NAMALWA (cell line): ENCODE measurements at regions not wholly inside any gene's neighbourhood (a gene's known extent, or its start where the extent isn't known, plus 50 kb on each side); places are given as distances from the start of the nearest gene placed in this dataset.

ENCODE experiments used
- DNase-seq: peaks from one replicate; pipeline ENCODE4 v3.0.0-alpha.2; 2015; ENCODE audit warnings: low spot score

DNA sequence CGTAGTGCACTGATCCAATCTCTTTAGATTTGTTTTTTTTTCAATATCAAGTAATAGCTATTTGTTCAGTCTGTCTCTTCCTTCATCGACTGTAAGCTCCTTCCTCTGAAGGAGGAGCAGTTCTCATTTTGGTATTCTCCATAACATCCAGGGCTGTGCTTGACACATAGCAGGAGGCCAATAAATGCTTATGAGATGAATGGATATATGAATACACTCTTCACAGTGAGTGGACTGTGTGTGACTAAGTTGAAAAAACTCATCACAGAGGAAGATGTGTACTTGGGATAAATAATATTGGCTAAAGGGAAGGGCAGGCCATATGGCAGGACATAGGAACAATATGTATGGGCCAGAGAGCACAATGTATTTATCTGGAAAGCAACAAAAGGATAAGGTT is 205.3 kb upstream of the PRICKLE1 start:
- no peak for DNase-seq

DNA sequence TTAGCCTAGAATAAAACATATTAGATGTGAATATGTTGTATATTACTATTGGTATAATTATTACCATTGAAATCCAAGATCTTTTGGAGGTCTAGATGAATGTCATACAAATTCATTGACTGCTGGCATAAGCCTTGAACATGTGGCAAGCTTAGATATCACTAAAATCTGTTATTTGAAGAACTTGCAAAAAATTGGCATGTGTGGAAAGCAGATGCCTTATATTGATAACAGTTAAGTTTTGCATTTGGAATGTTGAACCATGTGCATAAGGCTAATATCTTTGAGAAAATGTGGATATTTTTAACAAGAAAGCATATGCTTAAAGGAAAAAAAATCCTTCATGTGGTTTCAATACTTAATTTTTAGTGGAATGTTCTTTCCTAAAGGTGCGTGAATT is 203.6 kb upstream of the PRICKLE1 start:
- DNase-seq = no peak

DNA sequence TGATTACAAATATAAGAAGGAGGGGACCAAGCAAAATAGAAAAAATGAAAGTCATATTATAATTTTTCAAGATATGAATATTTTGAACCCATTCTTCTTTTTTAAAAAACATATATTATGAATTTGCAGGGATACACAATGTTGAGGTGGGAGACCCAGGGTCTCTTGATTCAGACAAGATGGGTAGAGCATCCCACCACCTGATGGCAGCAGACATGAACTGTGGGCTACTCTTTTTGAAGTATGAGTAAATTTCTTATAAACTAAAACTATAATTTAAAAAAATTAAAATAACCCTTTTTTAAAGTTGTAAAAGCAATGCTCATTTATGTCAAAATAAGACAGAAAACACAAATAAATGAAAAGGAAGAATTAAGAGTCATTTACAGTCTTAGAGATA is 202.7 kb upstream of the PRICKLE1 start:
- DNase-seq = no peak

GRCh38 chr12:42791399-42791798 is 201.9 kb upstream of the PRICKLE1 start:
- no peak for DNase-seq

DNA sequence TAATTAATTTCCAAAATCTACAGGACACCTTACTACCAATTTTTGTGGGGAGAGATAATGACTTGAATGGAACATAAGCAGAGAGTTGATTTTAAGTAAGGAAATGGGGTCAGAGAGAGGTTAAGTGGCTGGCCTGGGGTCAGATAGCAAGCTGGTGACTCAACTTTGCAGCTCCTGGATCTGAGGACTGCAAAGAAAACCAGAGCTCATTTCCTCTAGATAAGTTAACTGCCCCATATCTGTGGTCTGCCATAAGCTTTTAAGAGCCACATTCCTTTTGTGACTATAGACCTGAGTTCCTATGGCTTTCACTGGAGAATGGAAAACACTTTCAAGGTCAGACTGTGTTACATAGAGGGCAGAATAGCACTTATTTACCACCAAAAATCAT is 201.2 kb upstream of the PRICKLE1 start:
- DNase-seq = no peak

- no peak for DNase-seq
These were observed 200.5 kb upstream of the PRICKLE1 start for GRCh38 chr12:42789808-42790760.

- no peak for DNase-seq
These were observed 197.0 kb upstream of the PRICKLE1 start for GRCh38 chr12:42786400-42787148.

DNA sequence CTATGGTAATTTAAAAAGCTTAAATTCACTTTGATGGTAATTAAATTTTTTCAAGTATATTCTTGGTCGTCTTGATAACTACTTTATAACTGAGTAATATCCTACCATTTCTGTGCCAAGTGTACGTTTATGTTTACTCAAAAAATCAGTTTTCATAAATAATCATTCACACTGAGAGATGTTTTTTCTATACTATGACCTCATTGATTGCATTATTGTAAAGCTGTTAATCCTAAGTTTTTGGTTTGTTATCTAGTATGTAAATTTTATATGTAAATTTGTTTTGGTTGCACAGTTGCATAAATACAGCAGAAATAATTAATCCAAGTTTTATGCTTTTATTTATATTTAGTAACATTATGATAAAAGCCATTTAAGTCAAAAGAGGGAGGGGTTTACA is 196.4 kb upstream of the PRICKLE1 start:
- DNase-seq = no peak

DNA sequence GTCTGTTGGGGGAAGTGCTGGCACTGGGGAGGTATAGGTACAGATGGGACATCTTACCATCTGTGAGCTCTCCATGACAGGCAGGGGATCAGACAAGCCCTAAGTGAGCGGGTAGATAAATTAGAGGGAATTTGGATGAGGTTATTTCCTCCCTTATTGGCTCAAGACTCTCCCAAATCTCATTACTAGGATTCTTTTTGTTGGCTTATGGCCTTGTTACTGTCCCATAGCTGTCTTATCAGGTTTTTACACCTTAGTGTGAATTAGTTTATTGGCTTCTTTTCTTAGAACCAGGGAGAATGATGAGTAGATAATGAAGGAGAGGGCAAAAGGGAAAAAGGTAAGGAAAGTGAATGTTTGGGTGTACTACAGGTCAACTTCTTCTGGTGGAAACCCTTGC is 191.1 kb upstream of the PRICKLE1 start:
- DNase-seq = no peak

GRCh38 chr12:42779186-42779859 is 189.8 kb upstream of the PRICKLE1 start:
- DNase-seq = no peak

DNA sequence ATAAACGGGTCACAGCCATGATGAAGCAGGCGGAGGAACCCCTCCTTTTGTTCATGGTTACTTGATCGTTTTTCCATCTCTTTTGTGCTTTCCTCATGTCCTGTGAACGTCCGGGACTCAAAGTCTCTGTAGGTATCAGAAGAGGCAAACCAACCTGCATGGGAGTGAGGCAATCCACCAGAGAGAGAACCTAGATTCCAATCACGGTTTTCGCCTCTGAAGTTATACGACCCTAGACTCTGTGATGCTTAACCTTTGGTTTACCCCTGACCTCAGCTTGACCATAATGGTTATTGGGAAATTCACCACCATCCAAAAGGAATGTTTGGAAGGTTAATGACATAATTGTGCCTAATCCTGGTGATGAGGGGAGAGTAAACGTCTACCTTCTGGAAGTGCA is 186.8 kb upstream of the PRICKLE1 start:
- no peak for DNase-seq

DNA sequence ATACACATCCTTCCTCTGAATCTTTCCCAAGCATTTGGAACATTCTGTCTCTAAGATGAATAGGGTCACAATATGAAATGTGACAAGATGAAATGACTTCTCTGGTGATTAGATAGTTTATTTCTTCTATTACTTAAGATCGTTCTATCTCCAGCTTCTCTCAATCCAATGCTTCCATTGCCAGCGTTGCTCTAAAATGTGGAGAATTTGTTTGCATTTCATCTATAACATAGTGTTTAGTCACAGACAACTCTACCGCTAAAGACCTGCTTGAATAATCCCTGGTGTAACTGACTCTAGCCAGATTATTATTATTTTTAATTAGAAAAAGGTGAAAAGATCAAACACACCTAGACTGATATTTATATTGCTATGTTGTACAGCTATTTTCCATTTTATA is 184.7 kb upstream of the PRICKLE1 start:
- DNase-seq = no peak

DNA sequence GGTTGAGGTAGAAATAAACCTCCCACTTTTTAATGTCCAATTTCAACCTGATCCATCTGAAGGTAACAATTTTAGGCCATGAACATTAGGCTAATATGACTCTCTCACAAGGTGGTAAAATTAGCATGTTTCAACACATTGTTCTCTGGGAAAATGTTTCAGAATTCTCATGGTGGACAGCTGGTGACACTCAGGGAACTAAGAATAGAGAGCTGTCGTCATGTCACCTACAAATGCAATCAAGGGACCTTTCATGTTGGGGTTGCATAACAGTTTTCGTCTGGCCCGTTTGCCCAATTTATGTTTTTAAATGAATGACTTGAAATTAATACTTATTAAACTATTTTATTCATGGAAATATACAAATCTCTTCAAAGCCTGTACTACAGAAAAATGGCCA is 180.7 kb upstream of the PRICKLE1 start:
- no peak for DNase-seq

- no peak for DNase-seq
These were observed 179.9 kb upstream of the PRICKLE1 start for GRCh38 chr12:42769455-42769854.

DNA sequence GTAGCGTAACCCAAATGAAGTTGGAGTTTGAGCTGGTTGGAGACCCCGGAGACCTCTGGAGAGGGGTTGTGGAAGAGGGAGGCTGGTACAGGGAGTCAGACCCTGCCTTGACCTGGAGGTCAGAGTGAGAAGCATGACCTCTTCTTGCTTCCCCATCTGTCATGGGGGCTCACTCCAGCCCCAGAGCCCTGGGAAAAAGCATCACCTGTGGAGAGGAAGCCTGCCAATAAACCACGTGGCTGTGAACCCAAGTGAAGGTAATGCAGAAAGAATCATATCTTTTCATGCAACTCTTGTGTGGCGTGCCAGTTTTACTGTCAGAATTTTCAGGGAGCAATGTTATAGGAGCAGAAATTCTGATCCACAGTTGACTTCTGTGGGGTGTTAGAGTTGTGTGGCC is 178.5 kb upstream of the PRICKLE1 start:
- DNase-seq = no peak

GRCh38 chr12:42767326-42767954 is 177.9 kb upstream of the PRICKLE1 start:
- DNase-seq = no peak

GRCh38 chr12:42766754-42767153 is 177.2 kb upstream of the PRICKLE1 start:
- DNase-seq = no peak

DNA sequence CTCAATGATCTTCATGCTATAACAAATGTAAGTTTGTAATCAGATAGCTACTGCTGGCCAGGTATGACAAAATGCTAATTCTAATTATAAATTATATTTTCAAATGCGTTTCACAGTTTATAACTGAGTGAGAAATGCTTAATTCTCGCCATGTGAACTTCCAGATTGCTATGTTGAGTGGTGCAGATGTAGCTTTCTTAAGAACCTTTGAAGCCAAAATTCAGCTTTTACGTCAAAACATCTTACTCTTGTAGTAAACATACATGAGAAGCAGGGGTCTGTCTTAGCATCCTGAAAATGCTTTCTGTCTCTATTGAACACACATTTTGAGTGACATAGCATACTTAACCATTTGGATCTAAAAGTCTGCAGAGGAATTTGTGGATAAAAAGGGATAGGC is 176.5 kb upstream of the PRICKLE1 start:
- DNase-seq = no peak

- DNase-seq = no peak
These were observed 174.1 kb upstream of the PRICKLE1 start for GRCh38 chr12:42763682-42764081.

- no peak for DNase-seq
These were observed 172.9 kb upstream of the PRICKLE1 start for GRCh38 chr12:42762395-42762925.

GRCh38 chr12:42761601-42762350 is 172.2 kb upstream of the PRICKLE1 start:
- no peak for DNase-seq
